ENCODE measurements at regions not wholly inside any gene's neighbourhood (a gene's known extent, or its start where the extent isn't known, plus 50 kb on each side); places are given as distances from the start of the nearest gene placed in this dataset.

GRCh38 chr4:58090539-58090938 lies 980.4 kb upstream of the IGFBP7 start:
- Histone ChIP-seq H3K79me1 (ENCODE audit: insufficient read depth, low read depth, low read length, poor library complexity, severe bottlenecking) (no peaks in the 10 kb centered on the region), H3K27ac (ENCODE audit: insufficient read length, low read depth, low read length) (no peak overlapping the region), H3K18ac (ENCODE audit: insufficient read length, low read depth, low read length) (no peak overlapping the region), H2AK5ac (ENCODE audit: insufficient read length, low read length) (no peak overlapping the region), H3K4ac (ENCODE audit: low read depth, low read length) (no peak overlapping the region), H3K9ac (ENCODE audit: extremely low read depth, insufficient read length, low read length) (no peak overlapping the region), H3K27me3 (ENCODE audit: insufficient read depth, low read length) (no peaks in the 10 kb centered on the region), H2BK120ac (ENCODE audit: low read depth, low read length, poor library complexity, severe bottlenecking) (no peak overlapping the region), H2BK20ac (ENCODE audit: low read depth, low read length, poor library complexity, severe bottlenecking) (no peak overlapping the region), H3K9me3 (ENCODE audit: control insufficient read depth, low read depth, low read length) (no peaks in the 10 kb centered on the region), H2BK5ac (ENCODE audit: insufficient read length, low read length) (no peak overlapping the region), H3K23ac (ENCODE audit: insufficient read length, low read depth, low read length) (no peak overlapping the region), H2AFZ (ENCODE audit: low read length) (no peak overlapping the region), H4K5ac (ENCODE audit: insufficient read length, low read depth, low read length) (no peak overlapping the region), H4K20me1 (ENCODE audit: control insufficient read depth, insufficient read depth, insufficient read length) (no peaks in the 10 kb centered on the region), H3K79me2 (ENCODE audit: insufficient read depth, low read length) (no peaks in the 10 kb centered on the region), H3K23me2 (ENCODE audit: insufficient read length, low read depth, low read length, poor library complexity, severe bottlenecking) (no peaks in the 10 kb centered on the region), H2BK15ac (ENCODE audit: low read depth, low read length) (no peak overlapping the region), H3T11ph (ENCODE audit: low read length) (no peak overlapping the region), H4K91ac (ENCODE audit: insufficient read length, low read depth, low read length) (no peak overlapping the region), H3K56ac (ENCODE audit: insufficient read length, low read depth, low read length) (no peak overlapping the region), H3K4me2 (ENCODE audit: insufficient read depth, insufficient read length, low read length) (no peak overlapping the region), H4K8ac (replicated peaks; ENCODE audit: insufficient read length, low read depth, low read length) (no peak overlapping the region), H3K14ac (ENCODE audit: insufficient read depth, low read length) (no peak overlapping the region), H3K4me1 (ENCODE audit: insufficient read depth, low read length) (no peaks in the 10 kb centered on the region), H2BK12ac (ENCODE audit: insufficient read length, low read depth, low read length) (no peak overlapping the region)
- Mint-ChIP-seq H3K27ac (no peak overlapping the region), H3K36me3 (ENCODE audit: insufficient read depth in 1 of 3, low read depth in 3 of 3) (peaks cover 0 to 7% (median 4%) of the 10 kb centered on the region in 3 experiments; a peak in 5 of 7 replicates), H3K27me3 (ENCODE audit: low read depth) (no peaks in the 10 kb centered on the region; the same call in 1 of the 2 replicates), H3K4me3 (no peak overlapping the region), H3K9me3 (peaks cover 7% of the 10 kb centered on the region in 2 experiments; a peak in 4 of 5 replicates), H3K4me1 (peaks cover 16 to 18% of the 10 kb centered on the region in 2 experiments)
- no peak for DNase-seq
- TF ChIP-seq, protein P1, sequence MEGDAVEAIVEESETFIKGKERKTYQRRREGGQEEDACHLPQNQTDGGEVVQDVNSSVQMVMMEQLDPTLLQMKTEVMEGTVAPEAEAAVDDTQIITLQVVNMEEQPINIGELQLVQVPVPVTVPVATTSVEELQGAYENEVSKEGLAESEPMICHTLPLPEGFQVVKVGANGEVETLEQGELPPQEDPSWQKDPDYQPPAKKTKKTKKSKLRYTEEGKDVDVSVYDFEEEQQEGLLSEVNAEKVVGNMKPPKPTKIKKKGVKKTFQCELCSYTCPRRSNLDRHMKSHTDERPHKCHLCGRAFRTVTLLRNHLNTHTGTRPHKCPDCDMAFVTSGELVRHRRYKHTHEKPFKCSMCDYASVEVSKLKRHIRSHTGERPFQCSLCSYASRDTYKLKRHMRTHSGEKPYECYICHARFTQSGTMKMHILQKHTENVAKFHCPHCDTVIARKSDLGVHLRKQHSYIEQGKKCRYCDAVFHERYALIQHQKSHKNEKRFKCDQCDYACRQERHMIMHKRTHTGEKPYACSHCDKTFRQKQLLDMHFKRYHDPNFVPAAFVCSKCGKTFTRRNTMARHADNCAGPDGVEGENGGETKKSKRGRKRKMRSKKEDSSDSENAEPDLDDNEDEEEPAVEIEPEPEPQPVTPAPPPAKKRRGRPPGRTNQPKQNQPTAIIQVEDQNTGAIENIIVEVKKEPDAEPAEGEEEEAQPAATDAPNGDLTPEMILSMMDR (conservative IDR thresholded peaks at IDR 0.05) = no peak
